Ovary (tissue), 1 donor: ENCODE measurements at regions not wholly inside any gene's neighbourhood (a gene's known extent, or its start where the extent isn't known, plus 50 kb on each side); places are given as distances from the start of the nearest gene placed in this dataset. TPM values are rescaled to one million over a fixed set of nuclear protein-coding genes. Genes with fewer than 3 reads are reported as not detected.

Experiments used
- small RNA-seq: library from RNA; depleted of rRNA; stranded (forward); fragments of <200 nt; gene quantifications from one replicate; pipeline ENCODE3, GENCODE V24; 2016

Small RNA genes lying in the stretch of these regions (small RNA-seq; reads per million reads assigned to genes)
- not detected for gene RNU6-974P
